NAMALWA (cell line): ENCODE measurements at regions not wholly inside any gene's neighbourhood (a gene's known extent, or its start where the extent isn't known, plus 50 kb on each side); places are given as distances from the start of the nearest gene placed in this dataset.
"Not testable (repeated sequence)": the region's sequence is repeated elsewhere in the genome, so short reads cannot be mapped to it uniquely, and the experiment has no call there.

Experiments used
- DNase-seq: peaks from one replicate; pipeline ENCODE4 v3.0.0-alpha.2; 2015; ENCODE audit warnings: low spot score

GRCh38 chr16:31975826-31976419 lies 102.3 kb downstream of the ZNF267 start:
- not testable (repeated sequence) for DNase-seq

- DNase-seq = not testable (repeated sequence)
Observed at GRCh38 chr16:31978463-31978862, 104.9 kb downstream of the ZNF267 start.

GRCh38 chr16:31981739-31982138 lies 108.1 kb downstream of the ZNF267 start:
- DNase-seq = not testable (repeated sequence)

- DNase-seq = not testable (repeated sequence)
Observed at GRCh38 chr16:31982986-31983385, 109.4 kb downstream of the ZNF267 start.

- DNase-seq = not testable (repeated sequence)
Observed at GRCh38 chr16:31983666-31984065, 110.1 kb downstream of the ZNF267 start.

GRCh38 chr16:31986895-31987294 lies 113.3 kb downstream of the ZNF267 start:
- DNase-seq = not testable (repeated sequence)

- not testable (repeated sequence) for DNase-seq
Observed at GRCh38 chr16:31988595-31989581, 115.3 kb downstream of the ZNF267 start.

- DNase-seq = not testable (repeated sequence)
Observed at GRCh38 chr16:31990261-31990660, 116.7 kb downstream of the ZNF267 start.

- not testable (repeated sequence) for DNase-seq
Observed at GRCh38 chr16:31990980-31991379, 117.4 kb downstream of the ZNF267 start.

- DNase-seq = not testable (repeated sequence)
Observed at GRCh38 chr16:31996325-31996724, 122.7 kb downstream of the ZNF267 start.

- not testable (repeated sequence) for DNase-seq
Observed at GRCh38 chr16:32002496-32002895, 128.9 kb downstream of the ZNF267 start.

GRCh38 chr16:32003819-32004218 lies 130.2 kb downstream of the ZNF267 start:
- not testable (repeated sequence) for DNase-seq

GRCh38 chr16:32038783-32039496 lies 165.3 kb downstream of the ZNF267 start:
- DNase-seq = peak; percentile 59

GRCh38 chr16:32039919-32040318 lies 166.3 kb downstream of the ZNF267 start:
- DNase-seq = not testable (repeated sequence)

- peak; percentile 13 for DNase-seq
Observed at GRCh38 chr16:32066016-32066651, 187.0 kb upstream of the TP53TG3D start.

GRCh38 chr16:32071586-32071985 lies 181.5 kb upstream of the TP53TG3D start:
- not testable (repeated sequence) for DNase-seq

GRCh38 chr16:32083891-32084290 lies 169.2 kb upstream of the TP53TG3D start:
- DNase-seq = not testable (repeated sequence)

GRCh38 chr16:32084656-32085401 lies 168.3 kb upstream of the TP53TG3D start:
- not testable (repeated sequence) for DNase-seq

GRCh38 chr16:32085438-32086141 lies 167.5 kb upstream of the TP53TG3D start:
- DNase-seq = not testable (repeated sequence)

- not testable (repeated sequence) for DNase-seq
Observed at GRCh38 chr16:32115562-32115961, 137.5 kb upstream of the TP53TG3D start.
